HG02610 (cell line): ENCODE measurements at regions not wholly inside any gene's neighbourhood (a gene's known extent, or its start where the extent isn't known, plus 50 kb on each side); places are given as distances from the start of the nearest gene placed in this dataset.

Experiments
- ATAC-seq: cut with Tn5 transposase; IDR thresholded peaks from one replicate; pipeline ENCODE4 v1.9.1; 2021; ENCODE audit warnings: mild to moderate bottlenecking, moderate library complexity; ENCODE audit not compliant: unreplicated experiment

- ATAC-seq = no peak
These were observed 1131.1 kb upstream of the WWC1 start for GRCh38 chr5:167160388-167160787.

- ATAC-seq = no peak
These were observed 1124.7 kb upstream of the WWC1 start for GRCh38 chr5:167166696-167167095.

GRCh38 chr5:167167191-167167795 lies 1124.2 kb upstream of the WWC1 start:
- ATAC-seq = no peak

DNA sequence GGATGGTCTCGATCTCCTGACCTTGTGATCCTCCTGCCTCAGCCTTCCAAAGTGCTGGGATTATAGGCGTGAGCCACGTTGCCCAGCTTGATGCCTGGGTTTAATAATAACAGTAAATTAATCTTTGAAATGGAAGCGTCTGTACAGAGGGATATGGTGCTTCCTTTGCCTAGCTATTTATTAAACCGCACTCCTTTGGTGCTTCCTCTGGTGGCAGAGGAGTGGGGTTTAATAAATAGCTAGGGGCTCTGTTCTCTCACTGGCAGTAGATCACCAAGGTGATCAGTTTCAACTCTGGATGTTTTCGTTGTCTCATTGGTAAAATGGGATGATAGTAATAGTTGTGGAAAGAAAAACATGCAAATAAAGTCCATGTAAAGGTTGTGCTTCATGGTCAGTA lies 1122.5 kb upstream of the WWC1 start:
- no peak for ATAC-seq

DNA sequence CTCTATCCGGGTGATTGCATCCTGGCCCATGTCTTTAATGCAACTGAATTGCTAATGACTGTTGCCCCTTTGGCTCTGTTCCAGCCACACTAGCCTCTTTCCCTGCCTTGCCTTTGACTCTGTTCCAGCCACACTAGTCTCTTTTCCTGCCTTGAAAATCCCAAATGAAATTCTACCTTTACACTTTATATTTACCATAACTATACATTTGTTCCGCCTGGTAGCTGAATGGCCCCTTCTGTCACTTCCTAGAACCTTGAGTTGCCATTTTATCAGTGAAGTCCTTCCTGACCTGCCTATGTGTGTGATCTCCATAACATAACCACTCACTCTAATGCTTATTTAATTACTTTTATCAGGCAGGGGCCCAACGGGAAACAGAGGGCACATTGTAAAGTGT lies 1120.4 kb upstream of the WWC1 start:
- no peak for ATAC-seq

GRCh38 chr5:167177736-167178135 lies 1113.7 kb upstream of the WWC1 start:
- ATAC-seq = no peak

DNA sequence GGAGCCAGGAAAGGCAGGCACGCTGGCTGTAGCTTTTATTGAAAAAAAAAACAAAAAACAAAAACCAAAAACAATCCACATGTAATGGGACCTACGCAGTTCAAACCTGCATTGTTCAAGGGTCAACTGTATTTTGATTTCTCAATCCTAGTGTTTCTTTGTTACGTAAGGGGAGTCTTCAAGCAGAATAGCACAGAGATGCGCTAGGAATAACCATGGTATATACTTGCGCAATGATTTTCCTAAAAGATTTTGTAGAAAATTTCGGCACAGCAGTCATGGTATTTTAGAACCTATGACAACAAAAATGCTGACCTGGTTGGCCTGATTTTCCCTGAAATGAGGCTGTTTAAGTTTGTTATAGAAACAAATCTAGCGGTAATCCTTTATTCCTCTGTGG lies 1110.5 kb upstream of the WWC1 start:
- ATAC-seq = no peak

DNA sequence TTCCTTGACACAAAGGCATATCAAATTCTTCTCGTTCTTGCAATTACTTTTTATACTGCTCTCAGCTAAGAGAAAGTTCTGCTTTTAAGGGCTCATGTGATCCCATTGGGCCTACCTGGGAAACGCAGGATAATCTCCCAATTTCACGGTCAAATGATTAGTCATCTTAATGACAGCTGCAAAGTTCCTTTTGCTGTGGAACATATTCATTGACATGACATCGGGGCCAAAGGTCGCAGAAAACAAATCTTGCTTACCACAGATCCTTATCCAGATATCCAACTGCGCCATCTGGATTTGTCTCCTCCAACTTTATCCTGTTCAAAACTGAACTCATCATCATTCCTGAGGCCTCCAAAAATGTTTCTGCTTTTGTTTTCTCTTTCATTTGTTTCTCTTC lies 1085.6 kb upstream of the WWC1 start:
- ATAC-seq = no peak

DNA sequence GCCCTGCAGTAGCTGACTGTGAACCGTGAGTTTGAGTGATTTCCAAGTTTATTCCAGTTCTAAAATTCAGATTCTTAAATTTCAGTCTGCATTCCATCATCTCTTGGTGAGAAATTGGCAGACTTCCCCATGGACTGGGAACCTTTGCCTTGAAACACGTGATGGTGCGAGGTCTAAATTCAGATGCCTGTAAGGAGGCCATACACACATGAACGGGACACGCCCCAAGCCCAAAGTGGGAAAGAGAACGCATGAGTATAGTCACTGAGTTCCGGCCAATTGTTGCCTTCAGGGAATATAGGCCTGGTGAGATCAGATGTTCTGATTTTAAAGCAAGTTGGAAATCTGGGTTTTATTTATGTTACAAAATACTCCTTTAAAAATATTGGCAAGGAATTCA lies 1084.4 kb upstream of the WWC1 start:
- no peak for ATAC-seq

- no peak for ATAC-seq
These were observed 1082.5 kb upstream of the WWC1 start for GRCh38 chr5:167208911-167209310.

- ATAC-seq = no peak
These were observed 1074.2 kb upstream of the WWC1 start for GRCh38 chr5:167217097-167217743.

DNA sequence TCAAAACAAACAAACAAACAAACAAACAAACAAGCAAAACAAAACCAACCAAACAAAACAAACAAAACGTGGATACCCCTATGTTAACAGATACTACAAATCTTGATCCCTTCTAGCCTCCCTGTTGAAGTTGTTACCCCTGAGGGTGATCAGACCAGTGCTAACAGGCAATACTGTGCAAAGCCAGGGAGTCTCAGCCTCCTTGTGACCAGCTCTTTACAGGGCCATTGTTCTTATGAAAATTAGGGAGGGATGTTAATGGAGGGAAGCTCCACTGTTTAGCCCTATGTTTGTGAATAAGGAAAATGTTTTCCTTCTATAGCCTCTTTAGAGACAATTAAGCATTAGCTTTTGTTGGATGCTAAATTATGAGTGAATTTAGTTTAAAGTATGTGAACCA lies 1072.1 kb upstream of the WWC1 start:
- ATAC-seq = no peak

- ATAC-seq = no peak
These were observed 1065.1 kb upstream of the WWC1 start for GRCh38 chr5:167226386-167226785.

DNA sequence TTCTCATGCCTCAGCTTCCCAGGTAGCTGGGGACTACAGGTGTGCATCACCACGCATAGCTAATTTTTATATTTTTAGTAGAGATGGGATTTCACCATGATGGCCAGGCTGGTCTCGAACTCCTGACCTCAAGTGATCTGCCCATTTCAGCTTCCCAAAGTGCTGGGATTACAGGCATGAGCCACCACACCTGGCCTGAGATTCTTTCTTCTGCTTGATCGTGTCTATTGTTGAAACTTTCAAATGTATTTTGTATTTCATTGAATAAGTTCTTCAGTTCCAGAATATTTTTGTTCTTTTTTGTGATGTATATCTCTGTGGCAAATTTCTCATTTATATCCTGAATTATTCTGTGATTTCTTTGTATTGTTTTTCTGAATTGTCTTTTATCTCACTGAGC lies 1063.3 kb upstream of the WWC1 start:
- ATAC-seq = no peak

DNA sequence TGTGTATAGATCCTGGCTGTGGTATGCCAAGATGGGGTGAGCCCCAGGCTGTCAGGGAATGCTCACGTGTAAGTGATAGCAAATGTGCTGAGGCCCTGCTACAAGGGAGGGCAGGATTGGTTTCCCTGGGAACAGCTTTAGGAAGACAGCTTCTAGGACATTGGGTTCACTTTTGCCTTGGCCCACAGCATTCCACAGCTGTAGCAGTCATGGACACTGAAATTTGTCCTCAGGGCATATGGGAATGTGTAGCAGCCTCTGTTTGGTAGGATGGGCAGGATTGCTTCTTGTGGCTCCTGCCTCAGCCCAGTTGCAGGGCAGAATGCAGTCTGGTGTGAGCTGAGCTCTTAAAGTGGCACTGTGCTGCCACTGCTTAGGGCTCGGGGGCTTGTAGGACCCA lies 1061.7 kb upstream of the WWC1 start:
- ATAC-seq = no peak

- ATAC-seq = no peak
These were observed 1061.0 kb upstream of the WWC1 start for GRCh38 chr5:167230414-167230813.

- no peak for ATAC-seq
These were observed 1058.7 kb upstream of the WWC1 start for GRCh38 chr5:167232675-167233311.

- ATAC-seq = no peak
These were observed 1057.8 kb upstream of the WWC1 start for GRCh38 chr5:167233507-167234220.

GRCh38 chr5:167241436-167242067 lies 1049.9 kb upstream of the WWC1 start:
- no peak for ATAC-seq

DNA sequence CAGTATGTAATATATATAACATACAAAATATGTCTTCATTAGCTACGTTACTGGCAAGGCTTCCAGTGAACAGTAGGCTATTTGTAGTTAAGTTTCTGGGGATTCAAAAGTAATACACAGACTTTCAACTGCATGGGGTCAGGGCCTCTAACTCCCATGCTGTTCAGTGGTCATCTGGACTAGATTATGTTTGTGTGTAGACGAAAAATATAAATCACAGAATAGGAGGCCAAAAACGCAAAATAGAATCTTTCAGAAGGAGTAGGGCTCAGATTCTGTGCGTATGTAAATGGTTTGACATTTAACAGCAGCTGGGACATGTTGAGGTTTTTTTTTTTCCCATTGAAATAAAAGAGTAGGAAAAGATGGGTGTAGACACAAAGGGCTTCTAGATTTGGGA lies 1048.7 kb upstream of the WWC1 start:
- no peak for ATAC-seq

DNA sequence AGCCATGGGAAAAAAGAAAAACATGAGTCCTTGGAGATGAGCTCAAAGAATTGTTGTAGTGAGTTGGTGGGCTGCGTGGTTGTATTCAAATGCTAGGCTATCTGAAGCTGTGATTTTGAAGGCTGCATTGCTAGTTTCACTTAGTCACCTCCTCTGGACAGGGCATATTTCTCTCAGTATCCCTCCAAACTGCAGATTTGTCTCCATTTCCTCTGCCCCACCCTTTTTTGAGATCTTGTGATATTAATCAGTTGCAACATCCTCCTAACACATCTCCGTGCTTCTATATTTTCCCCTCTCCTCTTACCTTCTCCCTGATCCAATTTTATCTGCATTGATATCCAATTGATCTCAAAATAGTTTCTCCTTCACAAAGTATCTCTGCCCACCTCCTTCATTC lies 1048.0 kb upstream of the WWC1 start:
- no peak for ATAC-seq
